NT2/D1 (cell line): ENCODE measurements at regions not wholly inside any gene's neighbourhood (a gene's known extent, or its start where the extent isn't known, plus 50 kb on each side); places are given as distances from the start of the nearest gene placed in this dataset.

ENCODE experiments used
- SUZ12 ChIP-seq: IDR thresholded peaks from 2 replicates; pipeline ENCODE4 v1.6.1; 2011; ENCODE audit not compliant: insufficient read length, insufficient read depth; ENCODE audit errors: extremely low read depth
- YY1 ChIP-seq: IDR thresholded peaks from 2 replicates; pipeline ENCODE4 v1.6.1; 2011; ENCODE audit not compliant: insufficient read length, insufficient read depth
- ZNF274 ChIP-seq: IDR thresholded peaks from 2 replicates; pipeline ENCODE4 v1.6.1; 2011; ENCODE audit warnings: mild to moderate bottlenecking, low read depth, low read length

GRCh38 chr3:102084006-102084405 is 234.7 kb downstream of the NFKBIZ start:
- TF ChIP-seq YY1 (no peak), ZNF274 (no peak), SUZ12 (no peak)
